Endothelial cell of umbilical vein (primary cell): ENCODE measurements at regions not wholly inside any gene's neighbourhood (a gene's known extent, or its start where the extent isn't known, plus 50 kb on each side); places are given as distances from the start of the nearest gene placed in this dataset.

Experiments used
- BruUV-seq: library from RNA; stranded (reverse); fragments of 400-500 nt; replicated peaks from 2 replicates; lab custom pipeline; 2021; lab: Mats Ljungman, UMichigan
- CTCF ChIA-PET: fragments of 300-600, 350-600 bp; sonication (Branson Sonifier 250); formaldehyde crosslinking; loops from one replicate; lab custom pipeline; 2021; ENCODE audit warnings: antibody characterized with exemption, inconsistent platforms; lab: Charles Lee
- POLR2A ChIA-PET: fragments of 300-600, 350-600 bp; sonication (Branson Sonifier 250); formaldehyde crosslinking; loops from one replicate; lab custom pipeline; 2021; ENCODE audit warnings: antibody characterized with exemption, inconsistent platforms; lab: Charles Lee
- DNase-seq: peaks from one replicate; pipeline ENCODE4 v3.0.0-alpha.2; 2011; ENCODE audit warnings: low read depth, low spot score
- FAIRE-seq: peaks from 2 replicates; lab custom pipeline; 2011; peaks lifted over from hg19 to GRCh38; lab: Jason Lieb, UNC
- H2AFZ ChIP-seq: 2 replicates; pipeline ENCODE4 v1.6.0; 2012; ENCODE audit warnings: low read depth, low read length, control low read depth, inconsistent platforms
- H3K27ac ChIP-seq: 2 replicates; pipeline ENCODE4 v1.5.1; 2011; ENCODE audit warnings: low read depth, mild to moderate bottlenecking, control low read depth, low read length, moderate library complexity; ENCODE audit not compliant: insufficient read depth
- H3K27me3 ChIP-seq, 2 experiments: 2 replicates each; pipeline versions ENCODE4 v1.6.0 to v1.6.1; 2011; ENCODE audit warnings: low read length in 2 of 2, mixed read lengths in 1 of 2; ENCODE audit not compliant: control insufficient read depth in 2 of 2, insufficient read depth in 2 of 2
- H3K36me3 ChIP-seq, 2 experiments: 2 replicates in 1 of 2; 3 replicates in 1 of 2; pipeline ENCODE4 v1.5.1; 2011; ENCODE audit warnings: low read length in 2 of 2, mild to moderate bottlenecking in 1 of 2, moderate library complexity in 1 of 2; ENCODE audit not compliant: control insufficient read depth in 2 of 2, insufficient read depth in 2 of 2; ENCODE audit errors: extremely low read depth in 1 of 2
- H3K4me1 ChIP-seq: 3 replicates; pipeline ENCODE4 v1.5.1; 2011; ENCODE audit warnings: mild to moderate bottlenecking, low read length; ENCODE audit not compliant: control insufficient read depth, insufficient read depth; ENCODE audit errors: extremely low read depth
- H3K4me2 ChIP-seq: 2 replicates; pipeline ENCODE4 v1.6.1; 2011; ENCODE audit warnings: low read length, control low read depth, mixed read lengths; ENCODE audit not compliant: insufficient read depth
- H3K4me3 ChIP-seq, 3 experiments: fragments of 200-600 bp in 1 of 3; sonication (generic), shearing (Covaris generic) in 1 of 3; replicated peaks in 1 of 3; 2 replicates each; pipeline ENCODE4 v1.5.1; 2011 to 2016; ENCODE audit warnings: control low read depth in 3 of 3, low read length in 3 of 3, mild to moderate bottlenecking in 2 of 3, inconsistent platforms in 1 of 3, low read depth in 1 of 3, moderate library complexity in 1 of 3; ENCODE audit not compliant: insufficient read depth in 1 of 3
- H3K79me2 ChIP-seq: 2 replicates; pipeline ENCODE4 v1.6.0; 2012; ENCODE audit warnings: low read length, inconsistent platforms; ENCODE audit not compliant: control insufficient read depth, insufficient read depth
- H3K9ac ChIP-seq: replicated peaks from 2 replicates; pipeline ENCODE3; 2011; ENCODE audit warnings: low read length, control low read depth; ENCODE audit not compliant: insufficient read depth; ENCODE audit errors: extremely low read depth
- H3K9me1 ChIP-seq: replicated peaks from 3 replicates; pipeline ENCODE4 v1.6.0; 2011; ENCODE audit warnings: mild to moderate bottlenecking, low read length; ENCODE audit not compliant: control insufficient read depth, insufficient read depth; ENCODE audit errors: extremely low read depth
- H3K9me3 ChIP-seq: replicated peaks from 2 replicates; pipeline ENCODE4 v1.5.1; 2012; ENCODE audit warnings: low read length, inconsistent platforms; ENCODE audit not compliant: control insufficient read depth, insufficient read depth
- H4K20me1 ChIP-seq: replicated peaks from 2 replicates; pipeline ENCODE3; 2011; ENCODE audit warnings: mild to moderate bottlenecking, low read length; ENCODE audit not compliant: control insufficient read depth, insufficient read depth; ENCODE audit errors: extremely low read depth
- CTCF ChIP-seq, 2 donors: IDR thresholded peaks; 1 replicate in 1 of 2; 2 replicates in 1 of 2; pipeline ENCODE4 v1.5.1; 2011; ENCODE audit warnings: low read length in 2 of 2, mild to moderate bottlenecking in 2 of 2, moderate library complexity in 2 of 2, control low read depth in 1 of 2, inconsistent platforms in 1 of 2, low read depth in 1 of 2; ENCODE audit not compliant: insufficient read depth in 1 of 2; ENCODE audit errors: extremely low read depth in 1 of 2
- EZH2 ChIP-seq: IDR thresholded peaks from 2 replicates; pipeline ENCODE4 v1.6.1; 2012; ENCODE audit warnings: borderline replicate concordance, low read depth, mild to moderate bottlenecking, moderate library complexity, low read length, inconsistent platforms; ENCODE audit not compliant: severe bottlenecking
- FOS ChIP-seq: IDR thresholded peaks from 2 replicates; pipeline ENCODE4 v1.6.1; 2011; ENCODE audit warnings: mild to moderate bottlenecking, low read length, moderate library complexity, borderline replicate concordance; ENCODE audit not compliant: insufficient read depth
- GATA2 ChIP-seq: IDR thresholded peaks from 2 replicates; pipeline ENCODE4 v1.7.0; 2011; ENCODE audit warnings: low read depth, mild to moderate bottlenecking, moderate library complexity, mixed read lengths, low read length; ENCODE audit not compliant: insufficient read length, insufficient read depth
- JUN ChIP-seq: IDR thresholded peaks from 2 replicates; pipeline ENCODE4 v1.6.1; 2011; ENCODE audit warnings: borderline replicate concordance, low read depth; ENCODE audit not compliant: insufficient read length, insufficient read depth
- MAX ChIP-seq: IDR thresholded peaks from 2 replicates; pipeline ENCODE4 v1.6.1; 2011; ENCODE audit not compliant: insufficient read depth, insufficient read length
- MYC ChIP-seq: IDR thresholded peaks from one replicate; pipeline ENCODE4 v1.6.1; 2011; ENCODE audit warnings: mild to moderate bottlenecking, low read depth, low read length
- POLR2A ChIP-seq: IDR thresholded peaks from 2 replicates; pipeline ENCODE4 v1.6.1; 2012; ENCODE audit warnings: low read depth, mild to moderate bottlenecking, control low read depth, low read length
- POLR2AphosphoS5 ChIP-seq: IDR thresholded peaks from 2 replicates; pipeline ENCODE4 v1.6.1; 2012; ENCODE audit warnings: low read depth, mild to moderate bottlenecking, control low read depth, low read length, moderate library complexity; ENCODE audit not compliant: insufficient read depth
- dilution Hi-C: fragments of 300-500 bp; cut with MboI; formaldehyde crosslinking; loops from one replicate; pipeline ENCODE4 v1.15.0; 2019; ENCODE audit warnings: low sequenced_read_pairs; ENCODE audit not compliant: extremely low pct_ligation_motif_present
- intact Hi-C: fragments of 100-400 bp; cut with micrococcal nuclease; formaldehyde crosslinking; loops from one replicate; pipeline ENCODE4 v1.10.0; 2022

GRCh38 chr15:95261968-95262367, 1030.6 kb downstream of the MCTP2 start:
- Histone ChIP-seq H3K9me3 (no peaks in the 10 kb centered on the region), H3K4me2 (no peak overlapping the region), H3K9me1 (no peaks in the 10 kb centered on the region), H3K27me3 (no peaks in the 10 kb centered on the region), H3K9ac (no peak overlapping the region), H4K20me1 (no peaks in the 10 kb centered on the region), H3K27ac (peak overlapping the region; percentile 90), H2AFZ (no peak overlapping the region), H3K36me3 (no peaks in the 10 kb centered on the region), H3K79me2 (no peaks in the 10 kb centered on the region), H3K4me1 (peaks cover 45% of the 10 kb centered on the region), H3K4me3 (no peak overlapping the region)
- DNase-seq (no peak), FAIRE-seq (no peak)
- intact Hi-C loops (no loop called here), dilution Hi-C loops (no loop called here)
- TF ChIP-seq GATA2: no peak
- TF ChIP-seq JUN: no peak
- TF ChIP-seq CTCF (IDR thresholded peaks at IDR 0.05; ENCODE audit: extremely low read depth in 1 of 2, insufficient read depth in 1 of 2, low read depth in 1 of 2, low read length in 2 of 2): no peak
- TF ChIP-seq FOS: no peak
- no peak for TF ChIP-seq MAX
- TF ChIP-seq POLR2AphosphoS5: no peak
- no peak for TF ChIP-seq MYC
- TF ChIP-seq EZH2: no peak
- no peak for TF ChIP-seq POLR2A
- ChIA-PET POLR2A (no interaction called here), CTCF (interaction anchor here (0.6 to 2.7 kb wide), 8 partner anchors 27 to 1091 kb away, joined by 3 to 13 read pairs (median 4); no protein-coding TSS in a partner anchor)
- BruUV-seq: no TSS peak
